ENCODE measurements at regions not wholly inside any gene's neighbourhood (a gene's known extent, or its start where the extent isn't known, plus 50 kb on each side); places are given as distances from the start of the nearest gene placed in this dataset.

DNA sequence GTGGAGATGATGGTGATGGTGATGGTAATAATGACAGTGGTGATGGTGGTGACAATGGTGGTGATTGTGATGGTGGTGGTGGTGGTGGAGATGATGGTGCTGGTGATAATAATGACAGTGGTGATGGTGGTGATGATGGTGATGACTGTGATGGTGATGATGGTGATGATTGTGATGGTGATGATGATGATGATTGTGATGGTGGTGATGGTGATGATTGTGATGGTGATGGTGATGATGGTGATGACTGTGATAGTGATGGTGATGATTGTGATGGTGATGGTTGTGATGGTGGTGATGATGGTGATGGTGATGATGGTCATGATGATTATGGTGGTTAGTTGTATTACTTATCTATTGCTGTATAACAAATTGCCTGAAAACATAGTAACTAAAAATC, 108.9 kb upstream of the NKX1-1 start:
- no peak for DNase-seq
- Histone ChIP-seq H3K27me3 (peaks cover 0 to 12% of the 10 kb centered on the region in 2 donors), H3K36me3 (no peaks in the 10 kb centered on the region), H3K4me3 (no peak overlapping the region), H3K27ac (no peak overlapping the region), H3K9me3 (no peaks in the 10 kb centered on the region), H3K4me1 (no peaks in the 10 kb centered on the region)
- intact Hi-C loops (cut with DNase I; ENCODE audit: low total_unique reads) = no loop called here
- TF ChIP-seq POLR2A (IDR thresholded peaks at IDR 0.05) (no peak), CTCF (IDR thresholded peaks at IDR 0.05) (no peak)

DNA sequence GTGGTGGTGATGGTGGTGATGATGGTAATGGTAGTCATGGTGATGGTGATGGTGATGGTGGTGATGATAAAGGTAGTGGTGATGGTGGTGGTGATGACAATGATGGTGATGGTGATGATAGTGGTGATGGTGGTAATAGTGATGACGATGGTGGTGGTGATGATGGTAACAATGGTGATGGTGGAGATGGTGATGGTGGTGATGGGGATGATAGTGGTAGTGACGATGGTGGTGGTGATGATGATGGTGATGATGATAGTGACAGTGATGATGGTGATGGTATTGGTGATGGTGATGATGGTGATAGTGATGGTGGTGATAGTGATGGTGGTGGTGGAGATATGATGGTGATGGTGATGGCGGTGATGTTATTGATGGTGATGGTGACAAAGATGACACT, 108.4 kb upstream of the NKX1-1 start:
- Histone ChIP-seq H3K36me3 (no peaks in the 10 kb centered on the region), H3K27ac (no peak overlapping the region), H3K4me1 (no peaks in the 10 kb centered on the region), H3K4me3 (no peak overlapping the region), H3K27me3 (peaks cover 0 to 12% of the 10 kb centered on the region in 2 donors), H3K9me3 (no peaks in the 10 kb centered on the region)
- intact Hi-C loops (cut with DNase I; ENCODE audit: low total_unique reads) = no loop called here
- TF ChIP-seq CTCF (IDR thresholded peaks at IDR 0.05) (no peak), POLR2A (IDR thresholded peaks at IDR 0.05) (no peak)
- DNase-seq = no peak

DNA sequence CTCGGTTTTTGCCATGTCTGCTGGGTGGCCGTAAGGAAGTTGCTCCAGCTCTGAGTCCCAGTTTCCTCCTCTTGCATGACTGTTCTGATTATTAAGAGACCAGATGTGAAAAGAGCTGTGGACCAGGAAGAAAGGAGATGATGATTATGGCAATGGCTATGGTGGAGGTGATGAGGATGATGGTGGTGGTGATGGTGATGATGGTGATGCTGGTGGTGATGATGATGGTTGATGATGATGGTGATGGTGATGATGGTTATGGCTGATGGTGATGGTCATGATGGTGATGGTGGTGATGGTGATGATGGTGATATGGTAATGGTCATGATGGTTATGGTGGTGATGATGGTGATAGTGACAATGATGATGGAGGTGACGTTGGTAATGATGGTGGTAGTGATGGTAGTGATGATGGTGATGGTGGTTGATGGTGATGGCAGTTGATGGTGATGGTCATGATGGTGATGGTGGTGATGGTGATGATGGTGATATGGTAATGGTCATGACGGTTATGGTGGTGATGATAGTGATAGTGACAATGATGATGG, 107.8 kb upstream of the NKX1-1 start:
- TF ChIP-seq POLR2A (IDR thresholded peaks at IDR 0.05) (no peak), CTCF (IDR thresholded peaks at IDR 0.05) (no peak)
- H3K27me3 ChIP-seq = peaks cover 0 to 6% of the 10 kb centered on the region in 2 donors
- intact Hi-C loops (cut with DNase I; ENCODE audit: low total_unique reads) = no loop called here
- H3K36me3 ChIP-seq = no peaks in the 10 kb centered on the region
- no peaks in the 10 kb centered on the region for H3K4me1 ChIP-seq
- no peak overlapping the region for H3K4me3 ChIP-seq
- no peak overlapping the region for H3K27ac ChIP-seq
- no peaks in the 10 kb centered on the region for H3K9me3 ChIP-seq
- no peak for DNase-seq

GRCh38 chr4:1512738-1513660, 106.8 kb upstream of the NKX1-1 start:
- peak in 3 of 4 experiments; percentile 31 to 61 (median 57) for TF ChIP-seq CTCF (IDR thresholded peaks at IDR 0.05)
- no peak for TF ChIP-seq POLR2A (IDR thresholded peaks at IDR 0.05)
- DNase-seq = peak in 1 of 2 donors; percentile 29
- no peak overlapping the region for H3K27ac ChIP-seq
- no peaks in the 10 kb centered on the region for H3K9me3 ChIP-seq
- H3K27me3 ChIP-seq = peaks cover 0 to 4% of the 10 kb centered on the region in 2 donors
- no peaks in the 10 kb centered on the region for H3K4me1 ChIP-seq
- no peaks in the 10 kb centered on the region for H3K36me3 ChIP-seq
- intact Hi-C loops (cut with DNase I; ENCODE audit: low total_unique reads) = no loop called here
- H3K4me3 ChIP-seq = peak overlapping the region in 1 of 2 donors; percentile 19

GRCh38 chr4:1512051-1512737, 106.0 kb upstream of the NKX1-1 start:
- DNase-seq = no peak
- Histone ChIP-seq H3K4me1 (no peaks in the 10 kb centered on the region), H3K27me3 (peaks cover 0 to 4% of the 10 kb centered on the region in 2 donors), H3K36me3 (no peaks in the 10 kb centered on the region), H3K4me3 (no peak overlapping the region), H3K27ac (no peak overlapping the region), H3K9me3 (no peaks in the 10 kb centered on the region)
- intact Hi-C loops (cut with DNase I; ENCODE audit: low total_unique reads) = no loop called here
- TF ChIP-seq CTCF (IDR thresholded peaks at IDR 0.05) (no peak), POLR2A (IDR thresholded peaks at IDR 0.05) (no peak)

Data from uterus (tissue), 3 donors.